Tibial nerve (tissue), 4 donors: ENCODE measurements at regions not wholly inside any gene's neighbourhood (a gene's known extent, or its start where the extent isn't known, plus 50 kb on each side); places are given as distances from the start of the nearest gene placed in this dataset.

Source experiments
- DNase-seq, 2 donors: peaks; one replicate each; pipeline ENCODE4 v3.0.0-alpha.2; 2019; ENCODE audit warnings: low spot score in 2 of 2
- H3K27ac ChIP-seq, 4 donors: fragments of 200-600 bp; sonication (generic) in 3 of 4; one replicate each; pipeline ENCODE4 v1.5.1; 2017 to 2019; ENCODE audit warnings: mild to moderate bottlenecking in 1 of 4
- H3K27me3 ChIP-seq, 2 donors: fragments of 200-600 bp; sonication (generic) in 1 of 2; one replicate each; pipeline versions ENCODE4 v1.5.1 to v1.6.0; 2017 to 2019
- H3K36me3 ChIP-seq, 3 donors: fragments of 200-600 bp; sonication (generic); one replicate each; pipeline ENCODE4 v1.5.1; 2018 to 2019
- H3K4me1 ChIP-seq, 4 donors: fragments of 200-600 bp; sonication (generic) in 3 of 4; one replicate each; pipeline ENCODE4 v1.5.1; 2017 to 2019
- H3K4me3 ChIP-seq, 4 donors: fragments of 200-600 bp; sonication (generic) in 3 of 4; one replicate each; pipeline ENCODE4 v1.5.1; 2017 to 2019; ENCODE audit warnings: mild to moderate bottlenecking in 1 of 4, moderate library complexity in 1 of 4
- H3K9me3 ChIP-seq, 4 donors: fragments of 200-600 bp; sonication (generic) in 3 of 4; one replicate each; pipeline ENCODE4 v1.5.1; 2017 to 2019
- EP300 ChIP-seq, 2 donors: sonication (generic); formaldehyde crosslinking; IDR thresholded peaks; one replicate each; pipeline ENCODE4 v1.6.1; 2017; ENCODE audit warnings: antibody characterized with exemption in 2 of 2, mild to moderate bottlenecking in 1 of 2
- POLR2A ChIP-seq, 2 donors: fragments of 450-650 bp; IDR thresholded peaks; one replicate each; pipeline ENCODE4 v1.6.1; 2017; ENCODE audit warnings: antibody characterized with exemption in 2 of 2, mild to moderate bottlenecking in 2 of 2, moderate library complexity in 2 of 2
- WGBS, 2 donors: methylation state at CpG; one replicate each; pipeline ENCODE4 v1.1.5; 2018; 5-methylcytosine and 5-hydroxymethylcytosine counted together
- TF ChIP-seq, protein P1 (sequence below), 5 experiments: fragments of 200-600 bp in 3 of 5; fragments of 450-650 bp in 2 of 5; sonication (generic) in 3 of 5; IDR thresholded peaks; one replicate each; pipeline ENCODE4 v1.5.1; 2016 to 2019; ENCODE audit warnings: antibody characterized with exemption in 5 of 5, mild to moderate bottlenecking in 3 of 5, moderate library complexity in 2 of 5

DNA sequence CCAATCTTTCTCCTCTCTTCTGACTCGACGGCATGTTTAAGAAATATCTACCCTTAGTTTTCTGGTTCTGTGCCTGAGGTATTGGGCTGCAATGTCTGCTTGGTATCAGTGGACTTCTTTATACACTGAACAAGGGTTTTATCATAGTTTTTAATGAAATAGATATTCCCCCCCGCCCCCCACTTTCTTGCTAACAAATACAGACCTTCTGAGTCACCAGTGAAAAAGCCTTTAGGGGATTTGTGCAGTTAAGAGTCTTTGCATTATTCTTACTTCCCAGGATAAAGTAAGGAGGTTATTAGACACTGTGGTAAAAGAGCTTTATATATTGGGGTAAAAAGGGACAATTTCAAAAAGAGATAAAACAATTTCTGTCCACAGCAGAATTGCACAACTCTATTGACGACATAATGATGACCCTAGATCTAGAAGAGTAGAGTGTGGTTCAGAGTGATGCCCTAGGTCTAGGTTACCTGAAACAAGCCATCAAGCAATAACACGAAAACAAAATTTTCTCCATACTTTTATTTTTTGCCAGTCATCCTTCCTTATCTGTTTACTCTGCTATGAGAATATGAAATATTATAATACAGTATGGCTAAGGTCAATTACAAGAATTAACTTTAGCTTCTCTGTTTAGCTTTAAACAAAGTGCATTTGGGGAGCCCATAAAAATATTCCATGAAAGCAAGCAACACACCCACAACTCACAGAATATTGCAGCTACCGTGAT lies 110.7 kb downstream of the PLK2 start:
- Histone ChIP-seq H3K36me3 (no peaks in the 10 kb centered on the region), H3K9me3 (no peaks in the 10 kb centered on the region), H3K4me3 (no peak overlapping the region), H3K27ac (no peak overlapping the region), H3K27me3 (no peaks in the 10 kb centered on the region), H3K4me1 (no peaks in the 10 kb centered on the region)
- 87 to 95% methylated on average over 6 of the region's 6 CpGs for WGBS, 2 donors
- DNase-seq, result no peak
- TF ChIP-seq POLR2A (IDR thresholded peaks at IDR 0.05), result no peak
- no peak for TF ChIP-seq EP300 (IDR thresholded peaks at IDR 0.05)
- TF ChIP-seq, protein P1, sequence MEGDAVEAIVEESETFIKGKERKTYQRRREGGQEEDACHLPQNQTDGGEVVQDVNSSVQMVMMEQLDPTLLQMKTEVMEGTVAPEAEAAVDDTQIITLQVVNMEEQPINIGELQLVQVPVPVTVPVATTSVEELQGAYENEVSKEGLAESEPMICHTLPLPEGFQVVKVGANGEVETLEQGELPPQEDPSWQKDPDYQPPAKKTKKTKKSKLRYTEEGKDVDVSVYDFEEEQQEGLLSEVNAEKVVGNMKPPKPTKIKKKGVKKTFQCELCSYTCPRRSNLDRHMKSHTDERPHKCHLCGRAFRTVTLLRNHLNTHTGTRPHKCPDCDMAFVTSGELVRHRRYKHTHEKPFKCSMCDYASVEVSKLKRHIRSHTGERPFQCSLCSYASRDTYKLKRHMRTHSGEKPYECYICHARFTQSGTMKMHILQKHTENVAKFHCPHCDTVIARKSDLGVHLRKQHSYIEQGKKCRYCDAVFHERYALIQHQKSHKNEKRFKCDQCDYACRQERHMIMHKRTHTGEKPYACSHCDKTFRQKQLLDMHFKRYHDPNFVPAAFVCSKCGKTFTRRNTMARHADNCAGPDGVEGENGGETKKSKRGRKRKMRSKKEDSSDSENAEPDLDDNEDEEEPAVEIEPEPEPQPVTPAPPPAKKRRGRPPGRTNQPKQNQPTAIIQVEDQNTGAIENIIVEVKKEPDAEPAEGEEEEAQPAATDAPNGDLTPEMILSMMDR (IDR thresholded peaks at IDR 0.05), result no peak

DNA sequence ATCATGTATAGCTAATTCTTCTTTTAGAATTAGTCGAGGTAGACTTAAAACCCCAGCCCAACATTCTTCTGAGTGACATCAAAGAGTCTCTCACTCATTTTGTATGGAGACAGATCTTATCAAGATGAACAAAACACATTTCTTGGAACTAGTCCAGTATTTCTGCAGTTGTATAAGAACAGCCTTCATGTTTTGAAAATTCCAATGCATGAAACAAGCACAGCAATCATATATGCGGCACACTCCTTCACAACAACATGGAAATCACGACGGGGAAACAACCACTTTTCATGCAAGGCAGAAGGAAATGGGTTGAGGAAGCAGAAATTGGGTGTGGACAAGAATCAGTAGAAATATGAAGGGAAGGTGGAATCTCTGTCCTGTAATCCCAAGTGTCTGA lies 113.8 kb downstream of the PLK2 start:
- Histone ChIP-seq H3K27me3 (no peaks in the 10 kb centered on the region), H3K4me1 (no peaks in the 10 kb centered on the region), H3K4me3 (no peak overlapping the region), H3K27ac (no peak overlapping the region), H3K9me3 (no peaks in the 10 kb centered on the region), H3K36me3 (no peaks in the 10 kb centered on the region)
- no peak for TF ChIP-seq EP300 (IDR thresholded peaks at IDR 0.05)
- DNase-seq, result no peak
- WGBS, 2 donors, result 39 to 59% methylated on average over 4 of the region's 4 CpGs

- H3K4me1 ChIP-seq, result no peaks in the 10 kb centered on the region
- no peak overlapping the region for H3K4me3 ChIP-seq
- H3K36me3 ChIP-seq, result no peaks in the 10 kb centered on the region
- TF ChIP-seq POLR2A (IDR thresholded peaks at IDR 0.05) (no peak), EP300 (IDR thresholded peaks at IDR 0.05) (no peak)
- TF ChIP-seq, protein P1 (IDR thresholded peaks at IDR 0.05), result no peak
- H3K9me3 ChIP-seq, result no peaks in the 10 kb centered on the region
- 56 to 60% methylated on average over 2 of the region's 2 CpGs for WGBS, 2 donors
- DNase-seq, result no peak
- no peaks in the 10 kb centered on the region for H3K27me3 ChIP-seq
- no peak overlapping the region for H3K27ac ChIP-seq
These were observed 118.4 kb downstream of the PLK2 start for GRCh38 chr5:58341476-58341875.

- no peak for TF ChIP-seq EP300 (IDR thresholded peaks at IDR 0.05)
- no peak for TF ChIP-seq POLR2A (IDR thresholded peaks at IDR 0.05)
- TF ChIP-seq, protein P1 (IDR thresholded peaks at IDR 0.05), result no peak
- no peaks in the 10 kb centered on the region for H3K4me1 ChIP-seq
- H3K27me3 ChIP-seq, result no peaks in the 10 kb centered on the region
- DNase-seq, result no peak
- no peaks in the 10 kb centered on the region for H3K9me3 ChIP-seq
- H3K27ac ChIP-seq, result no peak overlapping the region
- no peaks in the 10 kb centered on the region for H3K36me3 ChIP-seq
- H3K4me3 ChIP-seq, result no peak overlapping the region
These were observed 124.4 kb downstream of the PLK2 start for GRCh38 chr5:58335518-58335917.

DNA sequence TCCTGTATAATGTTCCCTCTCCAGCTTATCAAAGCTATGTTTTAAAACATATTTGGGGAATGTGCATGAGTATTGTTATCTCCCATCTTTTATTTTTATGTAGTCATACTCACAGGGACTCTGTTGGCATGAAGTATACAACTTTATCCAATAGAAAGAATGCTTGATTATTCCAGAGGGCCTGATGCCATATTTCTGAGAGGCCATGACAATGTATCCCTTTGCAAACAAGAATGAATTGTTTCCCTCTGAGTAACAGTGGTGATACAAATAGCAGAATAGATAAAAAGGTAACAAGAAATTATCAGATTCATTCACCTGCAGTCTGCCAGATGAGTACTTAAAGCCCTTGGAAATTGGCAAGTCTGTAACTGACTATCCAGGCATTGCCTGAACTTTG lies 125.9 kb downstream of the PLK2 start:
- no peaks in the 10 kb centered on the region for H3K4me1 ChIP-seq
- no peak for DNase-seq
- no peaks in the 10 kb centered on the region for H3K36me3 ChIP-seq
- H3K4me3 ChIP-seq, result no peak overlapping the region
- no peaks in the 10 kb centered on the region for H3K27me3 ChIP-seq
- H3K27ac ChIP-seq, result no peak overlapping the region
- H3K9me3 ChIP-seq, result no peaks in the 10 kb centered on the region
- TF ChIP-seq EP300 (IDR thresholded peaks at IDR 0.05) (no peak), POLR2A (IDR thresholded peaks at IDR 0.05) (no peak)
- TF ChIP-seq, protein P1 (IDR thresholded peaks at IDR 0.05), result no peak

- 85 to 93% methylated on average over 2 of the region's 2 CpGs for WGBS, 2 donors
- no peaks in the 10 kb centered on the region for H3K4me1 ChIP-seq
- no peaks in the 10 kb centered on the region for H3K9me3 ChIP-seq
- H3K36me3 ChIP-seq, result no peaks in the 10 kb centered on the region
- no peak overlapping the region for H3K4me3 ChIP-seq
- no peaks in the 10 kb centered on the region for H3K27me3 ChIP-seq
- no peak for DNase-seq
- no peak for TF ChIP-seq EP300 (IDR thresholded peaks at IDR 0.05)
- TF ChIP-seq POLR2A (IDR thresholded peaks at IDR 0.05), result no peak
- TF ChIP-seq, protein P1 (IDR thresholded peaks at IDR 0.05), result no peak
- no peak overlapping the region for H3K27ac ChIP-seq
These were observed 129.1 kb downstream of the PLK2 start for GRCh38 chr5:58330781-58331180.
